Mesendoderm (in vitro differentiated cells): ENCODE measurements at regions not wholly inside any gene's neighbourhood (a gene's known extent, or its start where the extent isn't known, plus 50 kb on each side); places are given as distances from the start of the nearest gene placed in this dataset.

Experiments used
- DNase-seq: peaks from one replicate; pipeline ENCODE4 v3.0.0; 2013
- H2AK5ac ChIP-seq: 2 replicates; pipeline ENCODE4 v1.6.1; 2013; ENCODE audit warnings: low read length, inconsistent platforms
- H2BK120ac ChIP-seq: 2 replicates; pipeline ENCODE4 v1.6.1; 2013; ENCODE audit warnings: low read depth, mild to moderate bottlenecking, low read length, moderate library complexity, mixed read lengths
- H2BK15ac ChIP-seq: replicated peaks from 2 replicates; pipeline ENCODE4 v1.6.1; 2013; ENCODE audit warnings: low read depth, mild to moderate bottlenecking, moderate library complexity
- H2BK5ac ChIP-seq: 2 replicates; pipeline ENCODE4 v1.6.1; 2013; ENCODE audit warnings: low read length, inconsistent platforms
- H3K18ac ChIP-seq: 2 replicates; pipeline ENCODE4 v1.6.1; 2013; ENCODE audit warnings: mild to moderate bottlenecking, low read length, mixed read lengths
- H3K23ac ChIP-seq: one replicate; pipeline ENCODE4 v1.6.1; 2013; ENCODE audit warnings: low read length
- H3K27ac ChIP-seq: 2 replicates; pipeline ENCODE4 v1.5.1; 2013; ENCODE audit warnings: low read depth, mild to moderate bottlenecking, inconsistent platforms, low read length, moderate library complexity
- H3K27me3 ChIP-seq: 2 replicates; pipeline ENCODE4 v1.6.1; 2013; ENCODE audit warnings: low read length, control low read depth, mild to moderate bottlenecking, inconsistent platforms; ENCODE audit not compliant: insufficient read depth, poor library complexity
- H3K36me3 ChIP-seq: 2 replicates; pipeline ENCODE4 v1.6.1; 2013; ENCODE audit warnings: low read length, inconsistent platforms; ENCODE audit not compliant: control insufficient read depth, insufficient read depth
- H3K4ac ChIP-seq: one replicate; pipeline ENCODE4 v1.6.1; 2013; ENCODE audit warnings: low read depth, mild to moderate bottlenecking, low read length, moderate library complexity
- H3K4me1 ChIP-seq: 2 replicates; pipeline ENCODE4 v1.6.1; 2013; ENCODE audit warnings: low read depth, low read length, inconsistent platforms; ENCODE audit not compliant: control insufficient read depth
- H3K4me2 ChIP-seq: 2 replicates; pipeline ENCODE4 v1.6.1; 2013; ENCODE audit warnings: low read length
- H3K4me3 ChIP-seq: 2 replicates; pipeline ENCODE4 v1.5.1; 2013; ENCODE audit warnings: mild to moderate bottlenecking, low read length
- H3K56ac ChIP-seq: one replicate; pipeline ENCODE4 v1.6.1; 2013; ENCODE audit warnings: low read length
- H3K79me1 ChIP-seq: 2 replicates; pipeline ENCODE4 v1.6.1; 2013; ENCODE audit warnings: low read length, inconsistent platforms
- H3K79me2 ChIP-seq: 2 replicates; pipeline ENCODE4 v1.6.1; 2013; ENCODE audit warnings: mild to moderate bottlenecking, low read length; ENCODE audit not compliant: control insufficient read depth, insufficient read depth
- H3K9ac ChIP-seq: 2 replicates; pipeline ENCODE4 v1.6.1; 2013; ENCODE audit warnings: low read length, inconsistent platforms
- H4K5ac ChIP-seq: one replicate; pipeline ENCODE4 v1.6.1; 2013; ENCODE audit warnings: low read length
- H4K8ac ChIP-seq: one replicate; pipeline ENCODE4 v1.6.1; 2013; ENCODE audit warnings: low read depth, mild to moderate bottlenecking, control low read depth, low read length, moderate library complexity
- WGBS: extraction: QIAGEN DNeasy Blood & Tissue Kit; methylation state at CpG from one replicate; pipeline ENCODE4 v1.1.7; 2013; ENCODE audit warnings: low lambda C conversion rate, missing lambda C conversion rate; ENCODE audit not compliant: insufficient coverage; ENCODE audit errors: extremely low coverage; 5-methylcytosine and 5-hydroxymethylcytosine counted together

DNA sequence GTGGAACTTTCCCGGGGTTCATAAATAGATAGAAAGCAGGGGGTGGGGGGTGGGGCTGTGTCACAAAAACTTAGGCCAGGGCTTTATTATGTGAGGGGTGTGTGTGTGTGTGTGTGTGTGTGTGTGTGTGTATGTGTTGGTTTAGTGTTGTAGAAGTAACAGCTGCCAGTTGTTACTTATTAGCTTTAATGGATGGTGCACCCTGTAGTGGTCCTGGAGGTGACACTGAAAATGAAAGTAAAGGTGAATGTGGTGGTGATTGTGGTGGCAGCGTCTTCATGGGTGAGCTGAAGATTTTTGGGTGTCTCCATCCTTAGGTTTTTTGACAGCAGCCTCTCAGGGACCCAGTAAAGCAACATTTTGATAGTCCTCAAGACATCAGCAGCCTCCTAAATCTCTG is 449.9 kb downstream of the PDCD6IP start:
- H3K18ac ChIP-seq = no peak overlapping the region
- no peak overlapping the region for H3K4ac ChIP-seq
- no peak overlapping the region for H2AK5ac ChIP-seq
- no peak overlapping the region for H3K23ac ChIP-seq
- no peak overlapping the region for H2BK15ac ChIP-seq
- no peak overlapping the region for H3K4me3 ChIP-seq
- H3K4me2 ChIP-seq = no peak overlapping the region
- H2BK120ac ChIP-seq = no peak overlapping the region
- WGBS = no CpG with 5 or more reads among the region's 2 CpGs
- no peaks in the 10 kb centered on the region for H3K36me3 ChIP-seq
- H3K79me2 ChIP-seq = no peaks in the 10 kb centered on the region
- H3K56ac ChIP-seq = no peak overlapping the region
- DNase-seq = no peak
- no peak overlapping the region for H2BK5ac ChIP-seq
- H3K79me1 ChIP-seq = no peaks in the 10 kb centered on the region
- H4K5ac ChIP-seq = no peak overlapping the region
- H4K8ac ChIP-seq = no peak overlapping the region
- H3K4me1 ChIP-seq = no peaks in the 10 kb centered on the region
- no peaks in the 10 kb centered on the region for H3K27me3 ChIP-seq
- no peak overlapping the region for H3K27ac ChIP-seq
- no peak overlapping the region for H3K9ac ChIP-seq

DNA sequence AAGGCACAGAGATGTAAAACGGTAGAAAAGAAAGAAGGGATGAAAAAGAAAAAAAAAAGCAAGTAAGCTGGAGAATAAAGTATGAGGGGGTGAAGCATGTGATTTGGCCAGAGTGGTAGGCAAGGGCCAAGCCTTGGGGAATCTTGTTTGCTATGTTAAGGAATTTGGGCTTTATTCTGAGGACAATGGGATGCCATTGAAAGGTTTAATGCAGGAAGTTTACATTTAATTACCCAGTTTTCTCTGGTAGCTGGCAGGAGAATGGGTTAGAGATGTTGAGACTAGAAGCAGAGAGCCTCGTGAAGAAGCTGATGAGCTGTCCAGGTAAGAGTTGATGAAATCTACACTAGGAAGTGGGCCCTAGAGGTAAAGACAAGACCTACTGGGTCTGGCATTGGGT is 455.9 kb downstream of the PDCD6IP start:
- no peak overlapping the region for H3K23ac ChIP-seq
- H4K5ac ChIP-seq = no peak overlapping the region
- H3K27ac ChIP-seq = no peak overlapping the region
- H3K4me3 ChIP-seq = no peak overlapping the region
- no peaks in the 10 kb centered on the region for H3K79me2 ChIP-seq
- H2BK15ac ChIP-seq = no peak overlapping the region
- no peaks in the 10 kb centered on the region for H3K79me1 ChIP-seq
- no peak overlapping the region for H3K56ac ChIP-seq
- H3K4me1 ChIP-seq = peaks cover 17% of the 10 kb centered on the region
- no peaks in the 10 kb centered on the region for H3K36me3 ChIP-seq
- H4K8ac ChIP-seq = no peak overlapping the region
- peak; percentile 51 for DNase-seq
- no peak overlapping the region for H2BK120ac ChIP-seq
- no peak overlapping the region for H3K9ac ChIP-seq
- no peak overlapping the region for H3K4ac ChIP-seq
- no peak overlapping the region for H3K18ac ChIP-seq
- H2BK5ac ChIP-seq = no peak overlapping the region
- H3K4me2 ChIP-seq = no peak overlapping the region
- no peak overlapping the region for H2AK5ac ChIP-seq
- no peaks in the 10 kb centered on the region for H3K27me3 ChIP-seq
- no CpG with 5 or more reads among the region's 2 CpGs for WGBS

DNA sequence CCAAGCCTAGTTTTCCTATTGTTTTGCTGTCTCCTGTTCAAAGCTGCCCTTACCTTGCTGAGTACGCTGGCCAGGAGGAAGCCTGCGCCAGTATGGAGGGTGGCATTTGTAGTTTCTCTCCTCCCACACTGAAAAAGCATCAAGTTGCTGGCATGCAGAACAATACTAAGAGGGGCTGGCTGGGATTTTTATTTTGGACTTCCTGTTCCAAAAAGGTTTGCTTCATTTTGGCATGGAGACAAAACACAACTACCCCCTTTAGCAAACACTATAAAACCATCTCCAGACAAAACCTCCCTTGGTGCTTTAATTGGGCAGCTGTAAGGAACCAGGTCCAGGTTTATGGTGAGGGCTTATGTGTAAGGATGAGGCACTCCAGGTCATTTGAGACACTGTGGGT is 457.6 kb downstream of the PDCD6IP start:
- H4K5ac ChIP-seq = no peak overlapping the region
- H3K9ac ChIP-seq = no peak overlapping the region
- H2BK15ac ChIP-seq = no peak overlapping the region
- H3K36me3 ChIP-seq = no peaks in the 10 kb centered on the region
- peaks cover 20% of the 10 kb centered on the region for H3K4me1 ChIP-seq
- H3K4me2 ChIP-seq = no peak overlapping the region
- H4K8ac ChIP-seq = no peak overlapping the region
- no peak overlapping the region for H3K4ac ChIP-seq
- H2BK120ac ChIP-seq = no peak overlapping the region
- H3K79me1 ChIP-seq = no peaks in the 10 kb centered on the region
- H3K23ac ChIP-seq = peak overlapping the region; percentile 15
- H2BK5ac ChIP-seq = no peak overlapping the region
- no peak for DNase-seq
- no peak overlapping the region for H3K18ac ChIP-seq
- no peak overlapping the region for H3K27ac ChIP-seq
- H3K79me2 ChIP-seq = no peaks in the 10 kb centered on the region
- H2AK5ac ChIP-seq = no peak overlapping the region
- H3K4me3 ChIP-seq = no peak overlapping the region
- no peaks in the 10 kb centered on the region for H3K27me3 ChIP-seq
- no peak overlapping the region for H3K56ac ChIP-seq
- WGBS = no CpG with 5 or more reads among the region's 2 CpGs

DNA sequence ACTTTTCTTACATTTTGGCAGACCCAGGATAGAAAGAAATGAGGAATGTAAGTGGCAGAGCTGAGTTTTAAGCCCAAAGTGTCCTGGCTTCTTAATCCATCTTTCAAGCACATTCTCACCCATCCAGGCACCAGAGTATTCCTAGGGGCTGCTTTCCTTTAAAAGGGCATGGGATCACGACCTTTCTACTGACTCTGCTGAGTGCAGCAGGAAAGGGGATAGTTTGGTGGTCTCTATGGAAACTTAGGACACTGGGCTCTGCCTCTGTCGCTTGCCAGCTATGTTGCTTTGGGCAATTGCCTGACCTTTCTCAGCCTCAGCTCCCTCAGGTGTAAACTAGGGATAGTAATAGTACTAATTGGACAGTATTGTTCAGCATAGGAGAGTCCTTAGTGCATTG is 458.4 kb downstream of the PDCD6IP start:
- Histone ChIP-seq H3K9ac (no peak overlapping the region), H3K36me3 (no peaks in the 10 kb centered on the region), H3K23ac (no peak overlapping the region), H3K4me3 (no peak overlapping the region), H3K27me3 (no peaks in the 10 kb centered on the region), H3K27ac (no peak overlapping the region), H3K79me2 (no peaks in the 10 kb centered on the region), H2BK120ac (no peak overlapping the region), H3K18ac (no peak overlapping the region), H3K4me1 (peaks cover 20% of the 10 kb centered on the region), H4K8ac (no peak overlapping the region), H3K4ac (no peak overlapping the region), H3K4me2 (no peak overlapping the region), H4K5ac (no peak overlapping the region), H2BK5ac (no peak overlapping the region), H3K79me1 (no peaks in the 10 kb centered on the region), H2AK5ac (no peak overlapping the region), H3K56ac (no peak overlapping the region), H2BK15ac (no peak overlapping the region)
- no CpG with 5 or more reads among the region's 2 CpGs for WGBS
- DNase-seq = no peak

DNA sequence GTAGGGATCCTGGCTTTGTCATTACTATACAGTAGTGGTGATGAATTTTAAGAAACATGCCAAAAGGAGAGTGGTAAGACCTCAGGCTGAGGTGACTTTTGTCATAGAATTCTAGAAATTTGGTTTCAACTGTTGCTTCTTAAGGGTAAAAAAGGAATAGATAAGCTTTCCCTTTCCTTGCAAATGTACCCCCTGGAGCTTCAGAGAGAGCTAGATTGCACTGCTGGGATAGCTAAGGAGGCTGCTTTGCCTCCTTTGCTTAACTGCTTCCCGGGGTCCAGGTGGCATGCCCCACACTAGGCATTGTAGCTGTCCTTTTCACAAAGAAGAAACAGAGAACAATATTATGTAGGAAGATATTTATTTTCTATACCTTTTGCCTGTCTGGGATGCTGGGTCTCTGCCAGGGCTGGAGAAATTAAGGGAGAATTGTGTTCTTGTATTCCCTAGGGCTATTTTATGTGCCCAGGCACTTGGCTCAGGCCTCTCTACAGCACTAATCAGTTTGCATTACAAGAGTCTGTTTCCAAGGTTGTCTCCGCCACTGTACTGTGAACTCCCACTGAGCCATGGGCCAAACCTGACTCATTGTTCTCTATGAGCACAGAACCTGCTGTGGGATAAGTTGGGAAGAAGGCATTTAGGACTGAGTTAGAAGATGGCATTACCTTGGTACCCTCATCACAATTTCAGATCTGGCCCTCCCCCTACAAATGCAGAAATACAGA is 460.0 kb downstream of the PDCD6IP start:
- Histone ChIP-seq H2BK5ac (no peak overlapping the region), H2BK120ac (no peak overlapping the region), H2BK15ac (no peak overlapping the region), H4K8ac (no peak overlapping the region), H3K4me2 (no peak overlapping the region), H3K27ac (no peak overlapping the region), H3K79me2 (no peaks in the 10 kb centered on the region), H3K18ac (peak overlapping the region; percentile 62), H3K9ac (no peak overlapping the region), H3K36me3 (no peaks in the 10 kb centered on the region), H3K4me3 (no peak overlapping the region), H3K23ac (no peak overlapping the region), H3K79me1 (no peaks in the 10 kb centered on the region), H3K56ac (no peak overlapping the region), H2AK5ac (no peak overlapping the region), H3K4me1 (peaks cover 20% of the 10 kb centered on the region), H3K27me3 (no peaks in the 10 kb centered on the region), H3K4ac (no peak overlapping the region), H4K5ac (no peak overlapping the region)
- WGBS = no CpG with 5 or more reads among the region's 2 CpGs
- peak; percentile 53 for DNase-seq
